Activated CD4-positive, alpha-beta T cell treated with anti-CD3 and anti-CD28 coated beads for 36 hours (primary cell): ENCODE measurements at regions not wholly inside any gene's neighbourhood (a gene's known extent, or its start where the extent isn't known, plus 50 kb on each side); places are given as distances from the start of the nearest gene placed in this dataset.

ENCODE experiments used
- ATAC-seq: fragments of 200-7000 bp; cut with Tn5 transposase; one replicate; pipeline ENCODE4 v1.10.0; 2021; ENCODE audit warnings: mild to moderate bottlenecking, moderate library complexity
- CTCF ChIA-PET: fragments of 350-600 bp; sonication (Branson Sonifier 250); formaldehyde crosslinking; loops from one replicate; lab custom pipeline; 2021; ENCODE audit warnings: antibody characterized with exemption; lab: Charles Lee
- POLR2A ChIA-PET: fragments of 350-600 bp; sonication (Branson Sonifier 250); formaldehyde crosslinking; loops from one replicate; lab custom pipeline; 2021; ENCODE audit warnings: antibody characterized with exemption, inconsistent platforms; lab: Charles Lee
- DNase-seq: peaks from one replicate; pipeline ENCODE4 v3.0.0-alpha.2; 2020
- H3K27ac Mint-ChIP-seq: one replicate; pipeline ENCODE4 v1.8.0; 2021; ENCODE audit warnings: mixed read lengths
- H3K27me3 Mint-ChIP-seq: one replicate; pipeline ENCODE4 v1.8.0; 2021; ENCODE audit warnings: mixed read lengths
- H3K36me3 Mint-ChIP-seq: one replicate; pipeline ENCODE4 v1.8.0; 2021; ENCODE audit warnings: low read depth, mixed read lengths
- H3K4me1 Mint-ChIP-seq: one replicate; pipeline ENCODE4 v1.8.0; 2021; ENCODE audit warnings: mixed read lengths
- H3K4me3 Mint-ChIP-seq: one replicate; pipeline ENCODE4 v1.8.0; 2021; ENCODE audit warnings: mild to moderate bottlenecking, moderate library complexity, mixed read lengths
- H3K9me3 Mint-ChIP-seq: one replicate; pipeline ENCODE4 v1.8.0; 2021; ENCODE audit warnings: low read depth, mixed read lengths
- intact Hi-C, 2 experiments: fragments of 100-400 bp; cut with DNase I in 1 of 2; cut with micrococcal nuclease in 1 of 2; formaldehyde crosslinking; loops; one replicate each; pipeline versions ENCODE4 v1.14.2 to v1.15.1; 2022 to 2024; cut with DNase I, micrococcal nuclease

- CTCF ChIA-PET, result no interaction called here
- peaks cover 38% of the 10 kb centered on the region for H3K4me1 Mint-ChIP-seq
- DNase-seq (no peak), ATAC-seq (no peak)
- no peaks in the 10 kb centered on the region for H3K36me3 Mint-ChIP-seq
- no peak overlapping the region for H3K4me3 Mint-ChIP-seq
- intact Hi-C loops, result no loop called here
- no peaks in the 10 kb centered on the region for H3K27me3 Mint-ChIP-seq
- POLR2A ChIA-PET, result no interaction called here
- no peak overlapping the region for H3K27ac Mint-ChIP-seq
- H3K9me3 Mint-ChIP-seq, result no peaks in the 10 kb centered on the region
Measured at GRCh38 chr2:109061736-109062135, 67.3 kb upstream of the SH3RF3 start.

GRCh38 chr2:109060496-109060895, 68.5 kb upstream of the SH3RF3 start:
- intact Hi-C loops, result no loop called here
- POLR2A ChIA-PET, result no interaction called here
- H3K4me1 Mint-ChIP-seq, result peaks cover 38% of the 10 kb centered on the region
- H3K27ac Mint-ChIP-seq, result no peak overlapping the region
- DNase-seq (no peak), ATAC-seq (no peak)
- H3K9me3 Mint-ChIP-seq, result no peaks in the 10 kb centered on the region
- H3K4me3 Mint-ChIP-seq, result no peak overlapping the region
- H3K36me3 Mint-ChIP-seq, result no peaks in the 10 kb centered on the region
- H3K27me3 Mint-ChIP-seq, result no peaks in the 10 kb centered on the region
- CTCF ChIA-PET, result interaction anchor here (0.5 to 0.7 kb wide), 2 partner anchors 42 to 71 kb away, joined by 3 to 5 read pairs; no protein-coding TSS in a partner anchor

GRCh38 chr2:109059474-109060165, 69.4 kb upstream of the SH3RF3 start:
- intact Hi-C loops, result no loop called here
- POLR2A ChIA-PET, result interaction anchor here (0.7 kb wide), 1 partner anchor 9 kb away, joined by 3 read pairs; no protein-coding TSS in a partner anchor
- ATAC-seq, result no peak
- no peaks in the 10 kb centered on the region for H3K9me3 Mint-ChIP-seq
- no peak for DNase-seq
- CTCF ChIA-PET, result no interaction called here
- H3K36me3 Mint-ChIP-seq, result no peaks in the 10 kb centered on the region
- H3K4me1 Mint-ChIP-seq, result peaks cover 38% of the 10 kb centered on the region
- H3K27me3 Mint-ChIP-seq, result no peaks in the 10 kb centered on the region
- no peak overlapping the region for H3K4me3 Mint-ChIP-seq
- no peak overlapping the region for H3K27ac Mint-ChIP-seq

GRCh38 chr2:109058802-109059201, 69.8 kb upstream of the EDAR start:
- CTCF ChIA-PET, result no interaction called here

GRCh38 chr2:109058191-109058632, 69.2 kb upstream of the EDAR start:
- POLR2A ChIA-PET, result no interaction called here
- DNase-seq (no peak), ATAC-seq (no peak)
- CTCF ChIA-PET, result interaction anchor here (0.7 to 1.2 kb wide), 2 partner anchors 11 to 54 kb away, joined by 4 read pairs; no protein-coding TSS in a partner anchor
- no peak overlapping the region for H3K27ac Mint-ChIP-seq
- intact Hi-C loops, result no loop called here
- H3K27me3 Mint-ChIP-seq, result no peaks in the 10 kb centered on the region
- H3K9me3 Mint-ChIP-seq, result no peaks in the 10 kb centered on the region
- H3K4me3 Mint-ChIP-seq, result no peak overlapping the region
- peaks cover 33% of the 10 kb centered on the region for H3K4me1 Mint-ChIP-seq
- H3K36me3 Mint-ChIP-seq, result no peaks in the 10 kb centered on the region

More at GRCh38 chr2:109058802-109059201, 69.8 kb upstream of the EDAR start:
- Mint-ChIP-seq H3K27me3 (no peaks in the 10 kb centered on the region), H3K27ac (no peak overlapping the region), H3K9me3 (no peaks in the 10 kb centered on the region), H3K4me1 (peaks cover 37% of the 10 kb centered on the region), H3K4me3 (no peak overlapping the region), H3K36me3 (no peaks in the 10 kb centered on the region)
- ATAC-seq (no peak), DNase-seq (no peak)
- POLR2A ChIA-PET, result no interaction called here
- intact Hi-C loops, result no loop called here

- CTCF ChIA-PET, result interaction anchor here (0.7 to 1.2 kb wide), 2 partner anchors 10 to 54 kb away, joined by 4 read pairs; no protein-coding TSS in a partner anchor
- Mint-ChIP-seq H3K27me3 (no peaks in the 10 kb centered on the region), H3K27ac (no peak overlapping the region), H3K4me3 (no peak overlapping the region), H3K4me1 (peaks cover 29% of the 10 kb centered on the region), H3K36me3 (no peaks in the 10 kb centered on the region), H3K9me3 (no peaks in the 10 kb centered on the region)
- POLR2A ChIA-PET, result no interaction called here
- DNase-seq (peak; percentile 63), ATAC-seq (peak; percentile 93)
- intact Hi-C loops, result no loop called here
Measured at GRCh38 chr2:109057686-109058085, 68.7 kb upstream of the EDAR start.

GRCh38 chr2:109055435-109055834, 66.4 kb upstream of the EDAR start:
- ChIA-PET CTCF (no interaction called here), POLR2A (no interaction called here)
- H3K4me3 Mint-ChIP-seq, result no peak overlapping the region
- H3K9me3 Mint-ChIP-seq, result no peaks in the 10 kb centered on the region
- intact Hi-C loops, result no loop called here
- H3K27me3 Mint-ChIP-seq, result no peaks in the 10 kb centered on the region
- ATAC-seq (no peak), DNase-seq (no peak)
- peaks cover 22% of the 10 kb centered on the region for H3K4me1 Mint-ChIP-seq
- no peak overlapping the region for H3K27ac Mint-ChIP-seq
- no peaks in the 10 kb centered on the region for H3K36me3 Mint-ChIP-seq

- POLR2A ChIA-PET, result no interaction called here
- no peaks in the 10 kb centered on the region for H3K9me3 Mint-ChIP-seq
- DNase-seq (no peak), ATAC-seq (no peak)
- CTCF ChIA-PET, result interaction anchor here (0.5 kb wide), 1 partner anchor 188 kb away, joined by 3 read pairs; no protein-coding TSS in a partner anchor
- H3K4me3 Mint-ChIP-seq, result no peak overlapping the region
- no peak overlapping the region for H3K27ac Mint-ChIP-seq
- no peaks in the 10 kb centered on the region for H3K27me3 Mint-ChIP-seq
- peaks cover 16% of the 10 kb centered on the region for H3K4me1 Mint-ChIP-seq
- no peaks in the 10 kb centered on the region for H3K36me3 Mint-ChIP-seq
- intact Hi-C loops, result no loop called here
Measured at GRCh38 chr2:109054865-109055264, 65.8 kb upstream of the EDAR start.

GRCh38 chr2:109053716-109054115, 64.7 kb upstream of the EDAR start:
- no peaks in the 10 kb centered on the region for H3K27me3 Mint-ChIP-seq
- H3K36me3 Mint-ChIP-seq, result no peaks in the 10 kb centered on the region
- DNase-seq, result no peak
- H3K9me3 Mint-ChIP-seq, result no peaks in the 10 kb centered on the region
- H3K27ac Mint-ChIP-seq, result no peak overlapping the region
- H3K4me1 Mint-ChIP-seq, result peaks cover 15% of the 10 kb centered on the region
- ATAC-seq, result no peak
- ChIA-PET CTCF (interaction anchor here (0.6 kb wide), 1 partner anchor 455 kb away, joined by 4 read pairs; no protein-coding TSS in a partner anchor), POLR2A (no interaction called here)
- H3K4me3 Mint-ChIP-seq, result no peak overlapping the region
- intact Hi-C loops, result no loop called here

- DNase-seq, result no peak
- intact Hi-C loops, result no loop called here
- Mint-ChIP-seq H3K4me3 (no peak overlapping the region), H3K36me3 (no peaks in the 10 kb centered on the region), H3K4me1 (peaks cover 13% of the 10 kb centered on the region), H3K9me3 (no peaks in the 10 kb centered on the region), H3K27me3 (no peaks in the 10 kb centered on the region), H3K27ac (no peak overlapping the region)
- CTCF ChIA-PET, result interaction anchor here (0.7 kb wide), 1 partner anchor 273 kb away, joined by 3 read pairs; no protein-coding TSS in a partner anchor
- ATAC-seq, result no peak
- POLR2A ChIA-PET, result no interaction called here
Measured at GRCh38 chr2:109052922-109053321, 63.9 kb upstream of the EDAR start.

GRCh38 chr2:109049022-109049421, 60.0 kb upstream of the EDAR start:
- no peaks in the 10 kb centered on the region for H3K27me3 Mint-ChIP-seq
- DNase-seq (no peak), ATAC-seq (no peak)
- no peak overlapping the region for H3K27ac Mint-ChIP-seq
- CTCF ChIA-PET, result interaction anchor here (0.9 kb wide), 1 partner anchor 16 kb away, joined by 3 read pairs; no protein-coding TSS in a partner anchor
- no peaks in the 10 kb centered on the region for H3K9me3 Mint-ChIP-seq
- H3K36me3 Mint-ChIP-seq, result no peaks in the 10 kb centered on the region
- intact Hi-C loops, result no loop called here
- POLR2A ChIA-PET, result no interaction called here
- peaks cover 18% of the 10 kb centered on the region for H3K4me1 Mint-ChIP-seq
- H3K4me3 Mint-ChIP-seq, result no peak overlapping the region

GRCh38 chr2:109048163-109048562, 59.1 kb upstream of the EDAR start:
- no peaks in the 10 kb centered on the region for H3K9me3 Mint-ChIP-seq
- no peak for ATAC-seq
- intact Hi-C loops, result no loop called here
- peaks cover 18% of the 10 kb centered on the region for H3K4me1 Mint-ChIP-seq
- no peaks in the 10 kb centered on the region for H3K27me3 Mint-ChIP-seq
- H3K27ac Mint-ChIP-seq, result no peak overlapping the region
- DNase-seq, result no peak
- ChIA-PET POLR2A (no interaction called here), CTCF (interaction anchor here (1.7 kb wide), 1 partner anchor 10 kb away, joined by 4 read pairs; no protein-coding TSS in a partner anchor)
- H3K36me3 Mint-ChIP-seq, result no peaks in the 10 kb centered on the region
- H3K4me3 Mint-ChIP-seq, result no peak overlapping the region
